ENCODE measurements at regions not wholly inside any gene's neighbourhood (a gene's known extent, or its start where the extent isn't known, plus 50 kb on each side); places are given as distances from the start of the nearest gene placed in this dataset.

- TF ChIP-seq EZH2 (IDR thresholded peaks at IDR 0.05; ENCODE audit: borderline replicate concordance, insufficient read depth, low read length, poor library complexity, severe bottlenecking) (no peak), EP300 (conservative IDR thresholded peaks at IDR 0.05; ENCODE audit: poor library complexity, severe bottlenecking) (no peak), POLR2AphosphoS5 (IDR thresholded peaks at IDR 0.05) (no peak), CTCF (IDR thresholded peaks at IDR 0.05; ENCODE audit: poor library complexity, severe bottlenecking) (no peak), TAF1 (IDR thresholded peaks at IDR 0.05; ENCODE audit: low read depth) (no peak)
These were observed 189.3 kb downstream of the OPA1 start for GRCh38 chr3:193782276-193782647.

Data from neural cell (in vitro differentiated cells).